Astrocyte (in vitro differentiated cells and primary cell): ENCODE measurements at regions not wholly inside any gene's neighbourhood (a gene's known extent, or its start where the extent isn't known, plus 50 kb on each side); places are given as distances from the start of the nearest gene placed in this dataset.

Source experiments
- CTCF ChIP-seq: IDR thresholded peaks from 2 replicates; pipeline ENCODE4 v1.5.1; 2011; ENCODE audit warnings: low read depth, mild to moderate bottlenecking, inconsistent platforms, low read length, moderate library complexity; ENCODE audit not compliant: insufficient read depth
- EZH2 ChIP-seq: IDR thresholded peaks from 2 replicates; pipeline ENCODE4 v1.6.1; 2012; ENCODE audit warnings: mild to moderate bottlenecking, low read length, inconsistent platforms; ENCODE audit not compliant: insufficient read depth

GRCh38 chr9:28984016-28984415 lies 1410.7 kb upstream of the C9orf72 start:
- TF ChIP-seq CTCF (no peak), EZH2 (no peak)
